NCI-H345 (cell line): ENCODE measurements at regions not wholly inside any gene's neighbourhood (a gene's known extent, or its start where the extent isn't known, plus 50 kb on each side); places are given as distances from the start of the nearest gene placed in this dataset.

Experiments
- DNase-seq: peaks from one replicate; lab custom pipeline; 2025; lab: John Stamatoyannopoulos, UW

GRCh38 chr1:67560580-67561255 lies 124.3 kb upstream of the GADD45A start:
- DNase-seq: no peak

- DNase-seq: peak; percentile 82
These were observed 123.3 kb upstream of the GADD45A start for GRCh38 chr1:67561704-67562113.

- DNase-seq: no peak
These were observed 121.3 kb upstream of the GADD45A start for GRCh38 chr1:67563684-67564083.

GRCh38 chr1:67564193-67564592 lies 120.8 kb upstream of the GADD45A start:
- DNase-seq: no peak

- no peak for DNase-seq
These were observed 118.1 kb upstream of the GADD45A start for GRCh38 chr1:67566803-67567377.

GRCh38 chr1:67570486-67571143 lies 114.4 kb upstream of the GADD45A start:
- DNase-seq: no peak

GRCh38 chr1:67571406-67571805 lies 113.6 kb upstream of the GADD45A start:
- no peak for DNase-seq

GRCh38 chr1:67571901-67572593 lies 113.0 kb upstream of the GADD45A start:
- no peak for DNase-seq

- DNase-seq: peak; percentile 11
These were observed 112.3 kb upstream of the GADD45A start for GRCh38 chr1:67572594-67573221.

GRCh38 chr1:67573311-67573872 lies 111.6 kb upstream of the GADD45A start:
- no peak for DNase-seq

- DNase-seq: no peak
These were observed 110.8 kb upstream of the GADD45A start for GRCh38 chr1:67574221-67574620.

- no peak for DNase-seq
These were observed 109.1 kb upstream of the GADD45A start for GRCh38 chr1:67575861-67576260.

- DNase-seq: no peak
These were observed 108.5 kb upstream of the GADD45A start for GRCh38 chr1:67576474-67576873.

GRCh38 chr1:67577646-67578045 lies 107.4 kb upstream of the GADD45A start:
- no peak for DNase-seq

- DNase-seq: no peak
These were observed 106.5 kb upstream of the GADD45A start for GRCh38 chr1:67578397-67579020.

- DNase-seq: no peak
These were observed 105.2 kb upstream of the GADD45A start for GRCh38 chr1:67579623-67580394.

GRCh38 chr1:67580691-67581403 lies 104.2 kb upstream of the GADD45A start:
- DNase-seq: no peak

GRCh38 chr1:67582625-67583461 lies 102.2 kb upstream of the GADD45A start:
- DNase-seq: no peak

- DNase-seq: no peak
These were observed 101.5 kb upstream of the GADD45A start for GRCh38 chr1:67583462-67583950.
